Body of pancreas (tissue), 4 donors: ENCODE measurements at regions not wholly inside any gene's neighbourhood (a gene's known extent, or its start where the extent isn't known, plus 50 kb on each side); places are given as distances from the start of the nearest gene placed in this dataset.

Source experiments
- CTCF ChIP-seq, 7 experiments: fragments of 450-650 bp in 4 of 7; fragments of 200-600 bp in 3 of 7; sonication (generic) in 3 of 7; IDR thresholded peaks; one replicate each; pipeline ENCODE4 v1.5.1; 2016 to 2019; ENCODE audit warnings: antibody characterized with exemption in 7 of 7
- POLR2A ChIP-seq, 3 donors: fragments of 450-650 bp; IDR thresholded peaks; one replicate each; pipeline ENCODE4 v1.6.1; 2016; ENCODE audit warnings: antibody characterized with exemption in 3 of 3, mild to moderate bottlenecking in 2 of 3

GRCh38 chr14:51550636-51551035, 101.1 kb upstream of the FRMD6 start:
- no peak for TF ChIP-seq CTCF (IDR thresholded peaks at IDR 0.05)
- no peak for TF ChIP-seq POLR2A (IDR thresholded peaks at IDR 0.05)
